Neural cell (in vitro differentiated cells): ENCODE measurements at regions not wholly inside any gene's neighbourhood (a gene's known extent, or its start where the extent isn't known, plus 50 kb on each side); places are given as distances from the start of the nearest gene placed in this dataset.

ENCODE experiments used
- CTCF ChIP-seq: fragments of 450-650 bp; IDR thresholded peaks from 2 replicates; pipeline ENCODE4 v1.5.1; 2014; ENCODE audit warnings: antibody characterized with exemption, mild to moderate bottlenecking, moderate library complexity; ENCODE audit not compliant: poor library complexity, severe bottlenecking
- EP300 ChIP-seq: fragments of 450-650 bp; conservative IDR thresholded peaks from 2 replicates; pipeline ENCODE4 v1.6.1; 2014; ENCODE audit warnings: antibody characterized with exemption, mild to moderate bottlenecking, moderate library complexity; ENCODE audit not compliant: poor library complexity, severe bottlenecking
- EZH2 ChIP-seq: fragments of 200-600, 300-800 bp; shearing (Covaris generic), sonication (generic); IDR thresholded peaks from 2 replicates; pipeline ENCODE4 v1.6.1; 2014; ENCODE audit warnings: antibody characterized with exemption, low read length, borderline replicate concordance, mild to moderate bottlenecking; ENCODE audit not compliant: insufficient read depth, poor library complexity, severe bottlenecking
- POLR2AphosphoS5 ChIP-seq: IDR thresholded peaks from 2 replicates; pipeline ENCODE4 v1.6.1; 2012
- RAD21 ChIP-seq: fragments of 450-650 bp; conservative IDR thresholded peaks from 2 replicates; pipeline ENCODE4 v1.6.1; 2014; ENCODE audit warnings: antibody characterized with exemption, mild to moderate bottlenecking, moderate library complexity

DNA sequence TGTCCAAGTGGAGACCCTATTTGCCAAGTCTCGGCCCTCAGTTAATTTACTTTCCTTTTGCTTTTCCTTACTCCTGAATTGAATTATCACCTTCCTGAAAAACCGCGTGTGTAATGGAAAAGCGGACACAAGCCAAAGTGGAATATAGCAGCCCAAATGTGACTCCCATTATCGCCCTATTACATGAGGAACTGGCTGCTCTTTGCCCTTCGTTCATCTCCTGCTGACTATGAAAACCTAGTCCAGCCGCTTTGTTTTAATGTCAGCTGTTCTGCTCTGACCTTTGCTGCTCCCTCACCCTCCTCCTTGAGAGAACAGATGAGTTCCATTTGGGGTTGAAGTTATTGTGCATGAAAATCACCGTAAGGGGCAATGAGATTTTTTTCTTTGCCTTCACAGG, 632.7 kb upstream of the SUCLG2 start:
- no peak for TF ChIP-seq CTCF
- no peak for TF ChIP-seq POLR2AphosphoS5
- TF ChIP-seq EP300 = no peak
- no peak for TF ChIP-seq RAD21
- no peak for TF ChIP-seq EZH2
